K562 (cell line): ENCODE measurements at regions not wholly inside any gene's neighbourhood (a gene's known extent, or its start where the extent isn't known, plus 50 kb on each side); places are given as distances from the start of the nearest gene placed in this dataset.

Source experiments
- ATAC-seq: fragments of 200-7000 bp; cut with Tn5 transposase; 3 replicates; pipeline ENCODE4 v1.9.1; 2020; ENCODE audit warnings: moderate library complexity
- BruUV-seq: library from RNA; stranded (reverse); fragments of 400-500 nt; replicated peaks from 2 replicates; lab custom pipeline; 2021; lab: Mats Ljungman, UMichigan
- CTCF ChIA-PET: fragments of 300-600 bp; formaldehyde crosslinking; extraction: SDS; loops from one replicate; lab custom pipeline; 2021; ENCODE audit warnings: low intra/inter-chr PET ratio; lab: Yijun Ruan, JAX
- POLR2A ChIA-PET: fragments of 300-600, 350-650 bp; sonication (Branson Sonifier 250); formaldehyde crosslinking; extraction: SDS; loops from one replicate; lab custom pipeline; 2021; ENCODE audit warnings: antibody characterized with exemption, inconsistent platforms; lab: Yijun Ruan, JAX
- DNase-seq, 4 experiments: peaks; one replicate each; pipeline versions ENCODE4 v3.0.0 to v3.0.0-alpha.2; 2011 to 2018; ENCODE audit warnings: low spot score in 3 of 4, mixed read lengths in 3 of 4; ENCODE audit errors: extremely low read depth in 1 of 4
- FAIRE-seq: peaks from 2 replicates; lab custom pipeline; 2011; peaks lifted over from hg19 to GRCh38; lab: Jason Lieb, UNC
- H2AFZ ChIP-seq: 2 replicates; pipeline ENCODE4 v1.6.0; 2011; ENCODE audit warnings: low read depth, low read length, control low read depth, inconsistent platforms
- H3K27ac ChIP-seq: fragments of 200-600 bp; 3 replicates; pipeline ENCODE4 v1.8.0; 2011; ENCODE audit warnings: low read depth, mild to moderate bottlenecking, control low read depth, inconsistent platforms, low read length, moderate library complexity, mixed read lengths; ENCODE audit errors: extremely low read depth
- H3K27me3 ChIP-seq, 2 experiments: fragments of 300-600 bp in 1 of 2; 2 replicates in 1 of 2; 3 replicates in 1 of 2; pipeline versions ENCODE4 v1.6.0 to v1.8.0; 2011; ENCODE audit warnings: inconsistent platforms in 2 of 2, low read length in 2 of 2, mild to moderate bottlenecking in 1 of 2, mixed read lengths in 1 of 2, moderate library complexity in 1 of 2; ENCODE audit not compliant: control insufficient read depth in 2 of 2, insufficient read depth in 2 of 2
- H3K36me3 ChIP-seq: fragments of 300-600 bp; 3 replicates; pipeline ENCODE4 v1.8.0; 2011; ENCODE audit warnings: mild to moderate bottlenecking, low read length, inconsistent platforms; ENCODE audit not compliant: control insufficient read depth, insufficient read depth
- H3K4me1 ChIP-seq, 2 experiments: fragments of 200-600 bp in 1 of 2; replicated peaks in 1 of 2; 2 replicates in 1 of 2; 3 replicates in 1 of 2; pipeline versions ENCODE4 v1.5.1 to v1.8.0; 2011; ENCODE audit warnings: inconsistent platforms in 2 of 2, low read length in 2 of 2, mild to moderate bottlenecking in 1 of 2, mixed read lengths in 1 of 2, moderate library complexity in 1 of 2; ENCODE audit not compliant: control insufficient read depth in 2 of 2, insufficient read depth in 2 of 2
- H3K4me2 ChIP-seq: 2 replicates; pipeline ENCODE4 v1.6.1; 2011; ENCODE audit warnings: low read length, control low read depth, inconsistent platforms, mixed read lengths; ENCODE audit not compliant: insufficient read depth
- H3K4me3 ChIP-seq: fragments of 200-600 bp; sonication (generic), shearing (Covaris generic); 2 replicates; pipeline ENCODE4 v1.5.1; 2016; ENCODE audit warnings: control low read depth, inconsistent platforms
- H3K79me2 ChIP-seq: fragments of 200-600 bp; 3 replicates; pipeline ENCODE4 v1.8.0; 2011; ENCODE audit warnings: low read length, inconsistent platforms; ENCODE audit not compliant: control insufficient read depth, insufficient read depth
- H3K9ac ChIP-seq, 2 experiments: 2 replicates each; pipeline versions ENCODE4 v1.6.0 to v1.6.1; 2011; ENCODE audit warnings: low read depth in 2 of 2, low read length in 2 of 2, control low read depth in 1 of 2, inconsistent platforms in 1 of 2, mild to moderate bottlenecking in 1 of 2, mixed read lengths in 1 of 2; ENCODE audit not compliant: insufficient read depth in 1 of 2
- H3K9me1 ChIP-seq: one replicate; pipeline ENCODE4 v1.6.0; 2011; ENCODE audit warnings: inconsistent platforms, mild to moderate bottlenecking, low read length, moderate library complexity; ENCODE audit not compliant: control insufficient read depth, insufficient read depth
- H3K9me3 ChIP-seq: replicated peaks from 2 replicates; pipeline ENCODE4 v1.5.1; 2011; ENCODE audit warnings: low read depth, low read length, inconsistent platforms; ENCODE audit not compliant: control insufficient read depth, insufficient read depth
- H4K20me1 ChIP-seq: replicated peaks from 2 replicates; pipeline ENCODE4 v1.6.1; 2011; ENCODE audit warnings: low read length, inconsistent platforms, mixed read lengths; ENCODE audit not compliant: control insufficient read depth, insufficient read depth
- ARID2 ChIP-seq: fragments of 450-650 bp; IDR thresholded peaks from 2 replicates; pipeline ENCODE4 v1.6.1; 2017; ENCODE audit warnings: antibody characterized with exemption, mild to moderate bottlenecking
- ATF1 ChIP-seq, 2 experiments: fragments of 450-650 bp in 1 of 2; IDR thresholded peaks; 2 replicates each; pipeline ENCODE4 v1.6.1; 2016; ENCODE audit warnings: missing compliant biosample characterization in 1 of 2, missing genetic modification characterization in 1 of 2
- CEBPG ChIP-seq, 3 experiments: fragments of 200-800 bp in 1 of 3; sonication (Bioruptor generic) in 1 of 3; sonication (generic) in 1 of 3; formaldehyde crosslinking in 1 of 3; IDR thresholded peaks in 2 of 3; conservative IDR thresholded peaks in 1 of 3; 2 replicates each; pipeline versions ENCODE4 v1.6.1 to v1.8.0; 2016 to 2022; ENCODE audit warnings: missing compliant biosample characterization in 2 of 3, missing genetic modification characterization in 2 of 3, mild to moderate bottlenecking in 1 of 3, missing genetic modification reagents in 1 of 3
- ELF4 ChIP-seq: fragments of 450-650 bp; formaldehyde crosslinking; IDR thresholded peaks from 2 replicates; pipeline ENCODE4 v1.4.0; 2022; ENCODE audit warnings: missing genetic modification characterization
- FOXK2 ChIP-seq, 2 experiments: fragments of 450-650 bp; IDR thresholded peaks in 1 of 2; conservative IDR thresholded peaks in 1 of 2; 2 replicates each; pipeline ENCODE4 v1.6.1; 2016; ENCODE audit warnings: low read depth in 2 of 2, mild to moderate bottlenecking in 1 of 2
- HBP1 ChIP-seq: fragments of 450-650 bp; formaldehyde crosslinking; IDR thresholded peaks from 2 replicates; pipeline ENCODE4 v1.4.0; 2022; ENCODE audit warnings: missing genetic modification characterization
- HES1 ChIP-seq: fragments of 450-650 bp; IDR thresholded peaks from 2 replicates; pipeline ENCODE4 v1.6.1; 2016; ENCODE audit warnings: low read depth, mild to moderate bottlenecking, moderate library complexity
- MCM7 ChIP-seq, 2 experiments: fragments of 450-650 bp; IDR thresholded peaks; 2 replicates each; pipeline ENCODE4 v1.6.1; 2016 to 2018
- NFE2 ChIP-seq: IDR thresholded peaks from 2 replicates; pipeline ENCODE4 v1.6.1; 2014; ENCODE audit warnings: antibody characterized with exemption, low read depth
- PTBP1 ChIP-seq: fragments of 200-400 bp; formaldehyde crosslinking; IDR thresholded peaks from 2 replicates; pipeline ENCODE4 v1.6.1; 2017; ENCODE audit warnings: low read depth, low read length
- PURB ChIP-seq: sonication (generic); formaldehyde crosslinking; IDR thresholded peaks from 2 replicates; pipeline ENCODE4 v1.9.0; 2021; ENCODE audit warnings: low read depth, mild to moderate bottlenecking, missing genetic modification reagents
- RCOR1 ChIP-seq, 2 experiments: IDR thresholded peaks; 2 replicates each; pipeline ENCODE4 v1.6.1; 2012; ENCODE audit warnings: low read depth in 2 of 2, low read length in 2 of 2, borderline replicate concordance in 1 of 2, improper control_type of control experiment in 1 of 2
- RUNX1 ChIP-seq: sonication (generic); IDR thresholded peaks from 2 replicates; pipeline ENCODE4 v1.6.1; 2016; ENCODE audit warnings: antibody characterized with exemption, low read depth
- SIN3A ChIP-seq, 2 experiments: fragments of 150-350 bp in 1 of 2; IDR thresholded peaks; 2 replicates each; pipeline ENCODE4 v1.6.1; 2011 to 2016; ENCODE audit warnings: borderline replicate concordance in 2 of 2, low read depth in 2 of 2, low read length in 2 of 2, mild to moderate bottlenecking in 2 of 2, moderate library complexity in 2 of 2; ENCODE audit not compliant: control insufficient read depth in 1 of 2
- SMAD2 ChIP-seq: fragments of 150-350 bp; IDR thresholded peaks from 2 replicates; pipeline ENCODE4 v1.6.1; 2014; ENCODE audit warnings: low read depth, mild to moderate bottlenecking, low read length
- SMARCA4 ChIP-seq: fragments of 450-650 bp; IDR thresholded peaks from 2 replicates; pipeline ENCODE4 v1.6.1; 2016
- SREBF1 ChIP-seq: fragments of 150-350 bp; IDR thresholded peaks from 2 replicates; pipeline ENCODE4 v1.6.1; 2014; ENCODE audit warnings: antibody characterized with exemption, low read depth, low read length, borderline replicate concordance
- TCF7 ChIP-seq: sonication (generic); IDR thresholded peaks from 2 replicates; pipeline ENCODE4 v1.6.1; 2016; ENCODE audit warnings: antibody characterized with exemption, borderline replicate concordance
- ZNF134 ChIP-seq: fragments of 250-450 bp; sonication (Bioruptor Pico); conservative IDR thresholded peaks from 2 replicates; pipeline ENCODE4 v1.4.0; 2020
- ZNF23 ChIP-seq: fragments of 250-450 bp; sonication (Bioruptor Pico); IDR thresholded peaks from 2 replicates; pipeline ENCODE4 v1.4.0; 2020; ENCODE audit warnings: mild to moderate bottlenecking
- WGBS: fragments of 100-300 bp; shearing (Covaris generic); methylation state at CpG from one replicate; pipeline ENCODE4 v1.1.6; 2016; ENCODE audit warnings: low coverage, mixed read lengths; ENCODE audit not compliant: insufficient coverage; ENCODE audit errors: missing lambda C conversion rate; 5-methylcytosine and 5-hydroxymethylcytosine counted together
- in situ Hi-C: fragments of 300-500 bp; cut with MboI; formaldehyde crosslinking; loops from 4 replicates; pipeline ENCODE4 v1.15.0; 2018; ENCODE audit warnings: inconsistent platforms, mixed read lengths
- intact Hi-C: fragments of 100-400 bp; cut with micrococcal nuclease; formaldehyde crosslinking; loops from 2 replicates; pipeline ENCODE4 v1.14.2; 2022
- TF ChIP-seq, protein P1 (sequence below): fragments of 450-650 bp; formaldehyde crosslinking; IDR thresholded peaks from 2 replicates; pipeline ENCODE4 v1.4.0; 2022; ENCODE audit warnings: mild to moderate bottlenecking, moderate library complexity

GRCh38 chr1:221902961-221903360 is 161.1 kb upstream of the DUSP10 start (continued):
- TF ChIP-seq HES1 (no peak), PURB (CRISPR knock-in tag) (no peak), TCF7 (no peak), RUNX1 (no peak), PTBP1 (no peak), ATF1 (CRISPR knock-in tag; IDR thresholded peaks at IDR 0.05) (no peak), ATF1 (tag; IDR thresholded peaks at IDR 0.05) (no peak), ELF4 (CRISPR knock-in tag) (no peak)

DNA sequence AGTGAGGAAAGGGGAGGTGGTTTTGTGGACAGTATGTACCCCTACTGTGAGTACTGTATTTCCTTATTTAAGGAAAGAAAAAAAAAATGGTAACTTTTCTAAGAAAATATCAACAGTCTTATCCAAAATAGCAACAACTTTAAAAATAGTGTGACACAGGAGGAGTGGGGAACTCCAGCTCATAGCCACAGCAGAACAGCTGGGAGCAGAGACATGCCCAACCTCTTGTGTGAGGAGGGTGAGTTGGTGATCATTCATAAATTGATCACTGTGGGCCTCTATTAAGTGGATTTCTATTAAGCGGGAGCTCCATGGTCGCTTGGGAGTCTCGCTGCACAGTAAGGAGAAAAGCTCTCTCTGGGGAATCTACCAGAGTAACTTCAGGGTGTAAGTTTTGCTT is 158.8 kb upstream of the DUSP10 start:
- no peaks in the 10 kb centered on the region for H3K79me2 ChIP-seq
- no TSS peak for BruUV-seq
- no peak overlapping the region for H3K4me2 ChIP-seq
- H3K27me3 ChIP-seq: no peaks in the 10 kb centered on the region
- H4K20me1 ChIP-seq: no peaks in the 10 kb centered on the region
- no peak overlapping the region for H3K4me3 ChIP-seq
- TF ChIP-seq ARID2 (no peak), SMARCA4 (no peak), RCOR1 (IDR thresholded peaks at IDR 0.05; ENCODE audit: borderline replicate concordance in 1 of 2, low read depth in 2 of 2, low read length in 2 of 2) (no peak), ZNF134 (CRISPR knock-in tag) (no peak), SIN3A (IDR thresholded peaks at IDR 0.05; ENCODE audit: borderline replicate concordance in 2 of 2, control insufficient read depth in 1 of 2, low read depth in 2 of 2, low read length in 2 of 2) (no peak), FOXK2 (conservative IDR thresholded peaks at IDR 0.05 in 1 of 2, IDR thresholded peaks at IDR 0.05 in 1 of 2; ENCODE audit: low read depth in 2 of 2) (no peak), ZNF23 (no peak), CEBPG (CRISPR knock-in tag; IDR thresholded peaks at IDR 0.05) (no peak), CEBPG (tag; conservative IDR thresholded peaks at IDR 0.05 in 1 of 2, IDR thresholded peaks at IDR 0.05 in 1 of 2) (no peak), SREBF1 (no peak), HBP1 (CRISPR knock-in tag) (no peak), NFE2 (no peak), SMAD2 (no peak), MCM7 (IDR thresholded peaks at IDR 0.05) (no peak)
- TF ChIP-seq, protein P1, sequence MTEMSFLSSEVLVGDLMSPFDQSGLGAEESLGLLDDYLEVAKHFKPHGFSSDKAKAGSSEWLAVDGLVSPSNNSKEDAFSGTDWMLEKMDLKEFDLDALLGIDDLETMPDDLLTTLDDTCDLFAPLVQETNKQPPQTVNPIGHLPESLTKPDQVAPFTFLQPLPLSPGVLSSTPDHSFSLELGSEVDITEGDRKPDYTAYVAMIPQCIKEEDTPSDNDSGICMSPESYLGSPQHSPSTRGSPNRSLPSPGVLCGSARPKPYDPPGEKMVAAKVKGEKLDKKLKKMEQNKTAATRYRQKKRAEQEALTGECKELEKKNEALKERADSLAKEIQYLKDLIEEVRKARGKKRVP: no peak
- no peaks in the 10 kb centered on the region for H3K4me1 ChIP-seq
- no peak overlapping the region for H3K9ac ChIP-seq
- H3K9me1 ChIP-seq: no peaks in the 10 kb centered on the region
- ChIA-PET POLR2A (interaction anchor here (0.6 kb wide), 1 partner anchor 1360 kb away, joined by 3 read pairs; no protein-coding TSS in a partner anchor), CTCF (no interaction called here)
- no peak overlapping the region for H3K27ac ChIP-seq
- ATAC-seq (no peak), DNase-seq (no peak), FAIRE-seq (no peak)
- in situ Hi-C loops (no loop called here), intact Hi-C loops (no loop called here)
- H3K9me3 ChIP-seq: no peaks in the 10 kb centered on the region
- 23% methylated on average over 3 of the region's 3 CpGs for WGBS
- H2AFZ ChIP-seq: no peak overlapping the region
- no peaks in the 10 kb centered on the region for H3K36me3 ChIP-seq
